ENCODE measurements at regions not wholly inside any gene's neighbourhood (a gene's known extent, or its start where the extent isn't known, plus 50 kb on each side); places are given as distances from the start of the nearest gene placed in this dataset.

DNA sequence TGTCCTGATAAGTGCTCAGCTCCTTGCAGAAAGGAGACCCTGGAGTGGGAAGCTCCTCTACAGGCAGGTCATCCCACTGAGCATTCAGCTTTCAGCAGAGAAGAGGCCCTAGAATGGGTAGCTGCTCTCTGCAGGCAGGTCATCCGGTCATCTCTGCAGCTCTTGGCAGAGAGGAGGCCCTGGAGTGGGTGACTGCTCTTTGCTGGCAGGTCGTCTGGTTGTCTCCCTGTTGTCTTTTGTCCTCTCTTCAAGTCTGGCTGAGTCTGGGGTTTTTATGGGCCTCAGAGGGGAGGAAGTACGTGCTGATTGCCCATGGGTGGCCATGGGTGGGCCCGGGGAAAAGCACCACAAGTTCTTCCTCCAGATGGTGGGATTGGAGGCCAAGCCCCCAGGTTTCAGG, 250.3 kb upstream of the EDNRB start:
- no peaks in the 10 kb centered on the region for H3K9me3 ChIP-seq
- H3K4me1 ChIP-seq, result no peaks in the 10 kb centered on the region
- TF ChIP-seq, protein P1, sequence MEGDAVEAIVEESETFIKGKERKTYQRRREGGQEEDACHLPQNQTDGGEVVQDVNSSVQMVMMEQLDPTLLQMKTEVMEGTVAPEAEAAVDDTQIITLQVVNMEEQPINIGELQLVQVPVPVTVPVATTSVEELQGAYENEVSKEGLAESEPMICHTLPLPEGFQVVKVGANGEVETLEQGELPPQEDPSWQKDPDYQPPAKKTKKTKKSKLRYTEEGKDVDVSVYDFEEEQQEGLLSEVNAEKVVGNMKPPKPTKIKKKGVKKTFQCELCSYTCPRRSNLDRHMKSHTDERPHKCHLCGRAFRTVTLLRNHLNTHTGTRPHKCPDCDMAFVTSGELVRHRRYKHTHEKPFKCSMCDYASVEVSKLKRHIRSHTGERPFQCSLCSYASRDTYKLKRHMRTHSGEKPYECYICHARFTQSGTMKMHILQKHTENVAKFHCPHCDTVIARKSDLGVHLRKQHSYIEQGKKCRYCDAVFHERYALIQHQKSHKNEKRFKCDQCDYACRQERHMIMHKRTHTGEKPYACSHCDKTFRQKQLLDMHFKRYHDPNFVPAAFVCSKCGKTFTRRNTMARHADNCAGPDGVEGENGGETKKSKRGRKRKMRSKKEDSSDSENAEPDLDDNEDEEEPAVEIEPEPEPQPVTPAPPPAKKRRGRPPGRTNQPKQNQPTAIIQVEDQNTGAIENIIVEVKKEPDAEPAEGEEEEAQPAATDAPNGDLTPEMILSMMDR (IDR thresholded peaks at IDR 0.05), result no peak
- TF ChIP-seq POLR2A (IDR thresholded peaks at IDR 0.05), result no peak
- no peaks in the 10 kb centered on the region for H3K27me3 ChIP-seq
- H3K4me3 ChIP-seq, result no peak overlapping the region
- H3K36me3 ChIP-seq (ENCODE audit: low read depth, missing control alignments), result no peaks in the 10 kb centered on the region
- no peak for DNase-seq
- WGBS, 2 donors, result 75 to 82% methylated on average over 4 of the region's 4 CpGs
- no peak overlapping the region for H3K27ac ChIP-seq
- intact Hi-C loops (cut with DNase I; ENCODE audit: low total_unique reads), result no loop called here

DNA sequence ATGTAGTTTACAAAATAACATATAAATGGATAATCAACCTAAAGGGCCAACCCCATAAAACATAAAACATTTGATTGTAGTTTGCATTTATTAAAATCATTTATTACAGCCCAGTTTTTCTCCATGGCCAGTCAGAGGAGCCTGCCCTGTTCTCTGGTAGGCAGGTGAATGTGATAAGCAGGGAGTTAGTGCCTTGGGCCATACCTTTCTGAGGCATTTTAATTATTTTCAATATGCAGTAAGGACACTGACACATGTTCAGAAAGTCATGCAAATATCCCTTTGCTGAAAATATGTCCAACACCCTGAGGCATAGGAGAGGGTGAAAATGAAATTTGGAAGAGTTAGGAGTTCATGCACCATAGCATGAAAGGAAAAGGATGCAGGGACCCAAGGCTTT, 242.6 kb upstream of the EDNRB start:
- Histone ChIP-seq H3K36me3 (ENCODE audit: low read depth, missing control alignments) (no peaks in the 10 kb centered on the region), H3K27me3 (no peaks in the 10 kb centered on the region), H3K27ac (no peak overlapping the region), H3K4me3 (no peak overlapping the region), H3K4me1 (no peaks in the 10 kb centered on the region), H3K9me3 (no peaks in the 10 kb centered on the region)
- intact Hi-C loops (cut with DNase I; ENCODE audit: low total_unique reads), result no loop called here
- no peak for DNase-seq
- TF ChIP-seq, protein P1 (IDR thresholded peaks at IDR 0.05), result no peak
- no peak for TF ChIP-seq POLR2A (IDR thresholded peaks at IDR 0.05)

DNA sequence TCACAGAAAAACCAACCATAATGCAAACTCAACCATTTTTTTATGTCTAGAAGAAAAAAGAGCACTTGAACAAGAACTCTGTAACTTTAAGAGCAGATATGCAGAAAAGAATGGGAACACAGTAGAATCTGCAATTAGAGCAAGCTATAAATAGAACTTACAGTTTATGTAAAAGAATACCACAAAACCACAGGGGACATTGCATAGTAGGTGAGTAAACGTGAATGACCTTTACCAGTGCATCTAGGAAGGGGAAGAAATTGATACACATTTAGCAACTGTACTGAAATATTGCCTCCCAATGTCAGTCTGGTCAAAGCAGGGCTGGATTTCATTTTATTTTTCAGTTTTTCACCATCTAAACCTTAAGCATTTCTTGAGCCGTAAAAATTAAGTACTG, 242.2 kb upstream of the EDNRB start:
- no peak for DNase-seq
- intact Hi-C loops (cut with DNase I; ENCODE audit: low total_unique reads), result no loop called here
- no peaks in the 10 kb centered on the region for H3K36me3 ChIP-seq (ENCODE audit: low read depth, missing control alignments)
- H3K9me3 ChIP-seq, result no peaks in the 10 kb centered on the region
- WGBS, 2 donors, result 54 to 58% methylated on average over 2 of the region's 2 CpGs
- H3K4me3 ChIP-seq, result no peak overlapping the region
- H3K4me1 ChIP-seq, result no peaks in the 10 kb centered on the region
- H3K27ac ChIP-seq, result no peak overlapping the region
- TF ChIP-seq, protein P1 (IDR thresholded peaks at IDR 0.05), result no peak
- no peaks in the 10 kb centered on the region for H3K27me3 ChIP-seq

DNA sequence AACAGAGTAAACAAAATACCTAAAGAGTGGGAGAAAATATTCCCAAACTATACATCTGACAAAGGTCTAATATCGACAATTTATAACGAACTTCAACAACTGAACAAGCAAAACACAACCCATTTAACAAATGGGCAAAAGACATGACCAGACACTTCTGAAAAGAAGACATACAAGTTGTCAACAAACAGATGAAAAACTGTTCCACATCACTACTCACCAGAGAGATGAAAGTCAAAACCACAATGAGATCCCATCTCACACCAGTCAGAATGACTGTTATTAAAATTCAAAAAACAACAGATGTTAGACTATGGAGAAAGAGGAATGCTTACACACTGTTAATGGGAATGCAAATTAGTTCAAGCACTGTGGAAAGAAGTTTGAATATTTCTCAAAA, 233.8 kb upstream of the EDNRB start:
- intact Hi-C loops (cut with DNase I; ENCODE audit: low total_unique reads), result no loop called here
- Histone ChIP-seq H3K27me3 (no peaks in the 10 kb centered on the region), H3K27ac (no peak overlapping the region), H3K36me3 (ENCODE audit: low read depth, missing control alignments) (no peaks in the 10 kb centered on the region), H3K9me3 (no peaks in the 10 kb centered on the region), H3K4me1 (no peaks in the 10 kb centered on the region), H3K4me3 (no peak overlapping the region)
- 92 to 97% methylated on average over 2 of the region's 2 CpGs for WGBS, 2 donors
- TF ChIP-seq, protein P1 (IDR thresholded peaks at IDR 0.05), result no peak
- no peak for TF ChIP-seq POLR2A (IDR thresholded peaks at IDR 0.05)
- DNase-seq, result no peak

DNA sequence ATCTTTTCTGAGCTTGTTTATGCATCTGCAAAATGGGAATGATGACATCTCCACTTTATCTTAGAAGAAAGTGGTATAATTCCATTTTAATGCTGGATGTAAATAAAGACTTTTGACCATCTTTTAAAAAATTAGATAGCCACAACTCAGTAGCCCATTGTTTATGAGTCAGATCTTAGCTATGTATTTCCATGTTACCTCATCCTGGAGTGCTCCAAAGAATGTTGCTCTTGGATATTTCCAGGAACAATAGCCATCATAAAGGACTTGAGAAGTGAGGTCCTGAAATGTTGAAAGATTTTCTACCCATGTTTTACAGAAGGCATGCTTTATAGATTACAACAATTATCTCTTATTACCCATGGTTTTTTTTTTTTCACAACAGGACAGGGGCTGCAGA, 229.3 kb upstream of the EDNRB start:
- intact Hi-C loops (cut with DNase I; ENCODE audit: low total_unique reads), result no loop called here

More for the DNA sequence above, 229.3 kb upstream of the EDNRB start:
- Histone ChIP-seq H3K4me1 (no peaks in the 10 kb centered on the region), H3K4me3 (no peak overlapping the region), H3K9me3 (no peaks in the 10 kb centered on the region), H3K27me3 (no peaks in the 10 kb centered on the region), H3K36me3 (ENCODE audit: low read depth, missing control alignments) (no peaks in the 10 kb centered on the region), H3K27ac (no peak overlapping the region)
- no peak for DNase-seq
- TF ChIP-seq, protein P1 (IDR thresholded peaks at IDR 0.05), result no peak
- no peak for TF ChIP-seq POLR2A (IDR thresholded peaks at IDR 0.05)
